ENCODE measurements at regions not wholly inside any gene's neighbourhood (a gene's known extent, or its start where the extent isn't known, plus 50 kb on each side); places are given as distances from the start of the nearest gene placed in this dataset.
"Not testable (repeated sequence)": the region's sequence is repeated elsewhere in the genome, so short reads cannot be mapped to it uniquely, and the experiment has no call there.

GRCh38 chr17:21772321-21772720 lies 80.0 kb downstream of the KCNJ18 start:
- no TSS peak for BruUV-seq (replicated peaks)
- CTCF ChIA-PET, result no interaction called here
- no peak overlapping the region for H3K27ac ChIP-seq (ENCODE audit: low read length)
- no peaks in the 10 kb centered on the region for H3K9me3 ChIP-seq (ENCODE audit: control insufficient read depth, insufficient read depth, low read depth, low read length)
- in situ Hi-C loops (cut with HindIII; ENCODE audit: low pct_unique_long_range_greater_than_20kb, low sequenced_read_pairs), result no loop called here
- ATAC-seq (no peak), DNase-seq (ENCODE audit: low read depth, low spot score) (no peak)
- H3K4me3 ChIP-seq (ENCODE audit: low read depth in 2 of 2, low read length in 2 of 2), result no peak overlapping the region
- TF ChIP-seq SIN3A (IDR thresholded peaks at IDR 0.05; ENCODE audit: borderline replicate concordance, insufficient read depth, low read depth, low read length), result no peak
- no peak for TF ChIP-seq TCF7L2 (IDR thresholded peaks at IDR 0.05; ENCODE audit: low read depth, low read length)
- no peaks in the 10 kb centered on the region for H3K4me1 ChIP-seq (ENCODE audit: control insufficient read depth, insufficient read depth, low read length)
- POLR2A ChIA-PET, result no interaction called here
- no peaks in the 10 kb centered on the region for H3K27me3 ChIP-seq (ENCODE audit: control insufficient read depth, insufficient read depth, low read length)
- no peaks in the 10 kb centered on the region for H3K36me3 ChIP-seq (ENCODE audit: control insufficient read depth, insufficient read depth, low read length)
- intact Hi-C loops (cut with micrococcal nuclease; ENCODE audit: unreplicated experiment), result no loop called here

- in situ Hi-C loops (cut with HindIII; ENCODE audit: low pct_unique_long_range_greater_than_20kb, low sequenced_read_pairs); ATAC-seq; H3K4me1 ChIP-seq (ENCODE audit: control insufficient read depth, insufficient read depth, low read length); BruUV-seq (replicated peaks); intact Hi-C loops (cut with micrococcal nuclease; ENCODE audit: unreplicated experiment); CTCF ChIA-PET; H3K9me3 ChIP-seq (ENCODE audit: control insufficient read depth, insufficient read depth, low read depth, low read length); DNase-seq (ENCODE audit: low read depth, low spot score); H3K27me3 ChIP-seq (ENCODE audit: control insufficient read depth, insufficient read depth, low read length); H3K4me3 ChIP-seq (ENCODE audit: low read depth in 2 of 2, low read length in 2 of 2); POLR2A ChIA-PET; H3K27ac ChIP-seq (ENCODE audit: low read length); H3K36me3 ChIP-seq (ENCODE audit: control insufficient read depth, insufficient read depth, low read length): not testable (repeated sequence)
Observed at GRCh38 chr17:21772991-21773713, 80.8 kb downstream of the KCNJ18 start.

DNA sequence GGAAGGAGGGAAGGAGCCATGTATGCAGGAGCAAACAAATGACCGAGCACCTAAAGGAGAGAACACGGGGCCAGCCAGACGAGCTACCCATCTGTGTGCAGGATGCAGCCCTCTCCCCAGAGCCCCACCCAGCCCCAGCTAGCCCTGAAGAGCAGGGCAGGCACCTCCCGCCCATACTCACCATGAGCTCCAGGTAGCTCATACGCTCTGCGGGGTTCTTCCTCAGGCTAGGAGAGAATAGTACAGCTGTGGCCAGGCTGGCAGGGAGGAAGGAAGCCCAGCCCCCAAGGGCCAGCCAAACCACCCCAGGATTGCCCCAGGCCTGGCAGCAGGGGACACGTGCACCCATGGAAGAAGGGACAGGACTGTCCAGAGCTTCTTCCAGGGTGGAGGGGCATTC lies 81.9 kb downstream of the KCNJ18 start:
- Histone ChIP-seq H3K27me3 (ENCODE audit: control insufficient read depth, insufficient read depth, low read length) (no peaks in the 10 kb centered on the region), H3K9me3 (ENCODE audit: control insufficient read depth, insufficient read depth, low read depth, low read length) (no peaks in the 10 kb centered on the region), H3K36me3 (ENCODE audit: control insufficient read depth, insufficient read depth, low read length) (no peaks in the 10 kb centered on the region), H3K4me3 (ENCODE audit: low read depth in 2 of 2, low read length in 2 of 2) (no peak overlapping the region), H3K4me1 (ENCODE audit: control insufficient read depth, insufficient read depth, low read length) (no peaks in the 10 kb centered on the region), H3K27ac (ENCODE audit: low read length) (no peak overlapping the region)
- intact Hi-C loops (cut with micrococcal nuclease; ENCODE audit: unreplicated experiment), result no loop called here
- ChIA-PET POLR2A (no interaction called here), CTCF (no interaction called here)
- in situ Hi-C loops (cut with HindIII; ENCODE audit: low pct_unique_long_range_greater_than_20kb, low sequenced_read_pairs), result no loop called here
- DNase-seq (ENCODE audit: low read depth, low spot score) (no peak), ATAC-seq (no peak)
- no TSS peak for BruUV-seq (replicated peaks)
- no peak for TF ChIP-seq SIN3A (IDR thresholded peaks at IDR 0.05; ENCODE audit: borderline replicate concordance, insufficient read depth, low read depth, low read length)
- TF ChIP-seq TCF7L2 (IDR thresholded peaks at IDR 0.05; ENCODE audit: low read depth, low read length), result no peak

DNA sequence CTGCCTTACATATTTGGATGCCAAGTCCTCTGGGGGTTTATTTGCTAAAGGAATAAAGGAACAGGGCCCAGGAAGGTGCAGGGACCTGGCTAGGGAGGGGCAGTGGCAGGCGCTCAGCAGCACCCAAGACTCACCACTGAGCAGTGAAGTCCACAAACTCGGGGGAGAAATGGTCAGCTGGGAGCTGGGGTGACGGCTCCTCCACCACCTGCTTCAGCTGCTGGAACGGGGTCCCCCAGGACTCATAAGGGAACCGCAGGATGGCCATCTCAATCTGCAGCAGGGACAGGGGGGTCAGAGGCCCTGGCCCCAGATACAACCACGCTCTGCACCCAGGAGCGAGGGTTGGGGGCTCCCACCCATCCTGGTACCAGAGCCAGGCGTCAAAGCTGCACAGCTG lies 83.2 kb downstream of the KCNJ18 start:
- H3K4me1 ChIP-seq (ENCODE audit: control insufficient read depth, insufficient read depth, low read length); H3K9me3 ChIP-seq (ENCODE audit: control insufficient read depth, insufficient read depth, low read depth, low read length); BruUV-seq (replicated peaks); POLR2A ChIA-PET; H3K27me3 ChIP-seq (ENCODE audit: control insufficient read depth, insufficient read depth, low read length); CTCF ChIA-PET; in situ Hi-C loops (cut with HindIII; ENCODE audit: low pct_unique_long_range_greater_than_20kb, low sequenced_read_pairs); H3K27ac ChIP-seq (ENCODE audit: low read length); H3K36me3 ChIP-seq (ENCODE audit: control insufficient read depth, insufficient read depth, low read length); H3K4me3 ChIP-seq (ENCODE audit: low read depth in 2 of 2, low read length in 2 of 2); intact Hi-C loops (cut with micrococcal nuclease; ENCODE audit: unreplicated experiment); DNase-seq (ENCODE audit: low read depth, low spot score); ATAC-seq: not testable (repeated sequence)

GRCh38 chr17:21776921-21777320 lies 84.6 kb downstream of the KCNJ18 start:
- H3K27me3 ChIP-seq (ENCODE audit: control insufficient read depth, insufficient read depth, low read length); H3K4me1 ChIP-seq (ENCODE audit: control insufficient read depth, insufficient read depth, low read length); CTCF ChIA-PET; in situ Hi-C loops (cut with HindIII; ENCODE audit: low pct_unique_long_range_greater_than_20kb, low sequenced_read_pairs); H3K36me3 ChIP-seq (ENCODE audit: control insufficient read depth, insufficient read depth, low read length); ATAC-seq; BruUV-seq (replicated peaks); H3K27ac ChIP-seq (ENCODE audit: low read length); intact Hi-C loops (cut with micrococcal nuclease; ENCODE audit: unreplicated experiment); POLR2A ChIA-PET; H3K4me3 ChIP-seq (ENCODE audit: low read depth in 2 of 2, low read length in 2 of 2); DNase-seq (ENCODE audit: low read depth, low spot score); H3K9me3 ChIP-seq (ENCODE audit: control insufficient read depth, insufficient read depth, low read depth, low read length): not testable (repeated sequence)

GRCh38 chr17:21778866-21779265 lies 86.5 kb downstream of the KCNJ18 start:
- CTCF ChIA-PET; H3K4me1 ChIP-seq (ENCODE audit: control insufficient read depth, insufficient read depth, low read length); H3K9me3 ChIP-seq (ENCODE audit: control insufficient read depth, insufficient read depth, low read depth, low read length); POLR2A ChIA-PET; BruUV-seq (replicated peaks); H3K36me3 ChIP-seq (ENCODE audit: control insufficient read depth, insufficient read depth, low read length); ATAC-seq; intact Hi-C loops (cut with micrococcal nuclease; ENCODE audit: unreplicated experiment); H3K27ac ChIP-seq (ENCODE audit: low read length); in situ Hi-C loops (cut with HindIII; ENCODE audit: low pct_unique_long_range_greater_than_20kb, low sequenced_read_pairs); DNase-seq (ENCODE audit: low read depth, low spot score); H3K27me3 ChIP-seq (ENCODE audit: control insufficient read depth, insufficient read depth, low read length); H3K4me3 ChIP-seq (ENCODE audit: low read depth in 2 of 2, low read length in 2 of 2): not testable (repeated sequence)

GRCh38 chr17:21780293-21780888 lies 88.1 kb downstream of the KCNJ18 start:
- POLR2A ChIA-PET; H3K4me3 ChIP-seq (ENCODE audit: low read depth in 2 of 2, low read length in 2 of 2); ATAC-seq; H3K4me1 ChIP-seq (ENCODE audit: control insufficient read depth, insufficient read depth, low read length); CTCF ChIA-PET; H3K36me3 ChIP-seq (ENCODE audit: control insufficient read depth, insufficient read depth, low read length); H3K27ac ChIP-seq (ENCODE audit: low read length); BruUV-seq (replicated peaks); intact Hi-C loops (cut with micrococcal nuclease; ENCODE audit: unreplicated experiment); H3K9me3 ChIP-seq (ENCODE audit: control insufficient read depth, insufficient read depth, low read depth, low read length); H3K27me3 ChIP-seq (ENCODE audit: control insufficient read depth, insufficient read depth, low read length); DNase-seq (ENCODE audit: low read depth, low spot score); in situ Hi-C loops (cut with HindIII; ENCODE audit: low pct_unique_long_range_greater_than_20kb, low sequenced_read_pairs): not testable (repeated sequence)

Data from Panc1 (cell line).